ENCODE measurements at regions not wholly inside any gene's neighbourhood (a gene's known extent, or its start where the extent isn't known, plus 50 kb on each side); places are given as distances from the start of the nearest gene placed in this dataset.
"Not testable (repeated sequence)": the region's sequence is repeated elsewhere in the genome, so short reads cannot be mapped to it uniquely, and the experiment has no call there.

DNA sequence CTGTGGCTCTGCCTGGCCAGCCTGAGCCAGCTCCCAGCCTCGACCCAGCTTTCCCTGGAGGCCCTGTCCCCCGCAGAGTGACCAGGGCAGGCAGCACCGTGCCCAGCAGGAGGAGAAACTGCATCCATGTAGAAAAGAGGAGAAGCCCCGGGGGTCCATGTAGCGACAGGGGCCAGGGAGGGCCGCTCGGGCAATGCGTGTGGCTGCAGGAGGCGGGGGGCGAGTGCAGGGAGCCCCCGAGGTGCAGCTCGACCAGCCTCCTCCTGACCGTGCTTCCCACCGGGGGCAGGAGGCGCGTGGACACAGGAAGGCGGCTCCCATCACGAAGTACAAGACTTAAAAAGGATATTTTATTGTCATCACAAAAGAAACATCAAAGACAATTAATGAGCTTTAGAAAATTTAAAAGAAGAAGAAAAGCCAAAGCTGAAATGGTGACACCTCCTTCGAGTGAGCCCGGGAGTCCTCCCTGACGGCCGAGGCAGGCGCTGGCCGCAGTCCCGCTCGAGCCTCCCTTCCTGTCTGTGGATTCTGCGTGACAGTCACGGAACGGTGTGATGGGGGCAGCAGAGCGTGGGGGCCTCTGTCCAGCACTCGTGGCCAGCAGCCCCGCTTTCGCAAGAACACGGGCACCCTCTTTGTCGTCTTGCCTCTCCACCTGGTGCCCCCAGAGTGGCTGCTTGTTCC is 93.9 kb downstream of the TMEM121 start:
- TF ChIP-seq CTCF, POLR2A (IDR thresholded peaks at IDR 0.05): not testable (repeated sequence)

Data from body of pancreas (tissue), 4 donors.